MCF 10A (cell line): ENCODE measurements at regions not wholly inside any gene's neighbourhood (a gene's known extent, or its start where the extent isn't known, plus 50 kb on each side); places are given as distances from the start of the nearest gene placed in this dataset.

Source experiments
- BruUV-seq: library from RNA; stranded (reverse); fragments of 400-500 nt; replicated peaks from 2 replicates; lab custom pipeline; 2021; lab: Mats Ljungman, UMichigan
- CTCF ChIA-PET: fragments of 300-600 bp; sonication (Branson Sonifier 250); formaldehyde crosslinking; extraction: SDS; loops from one replicate; lab custom pipeline; 2021; ENCODE audit warnings: antibody characterized with exemption, inconsistent platforms; lab: Yijun Ruan, JAX
- POLR2A ChIA-PET: fragments of 300-600, 350-650 bp; sonication (Branson Sonifier 250); formaldehyde crosslinking; extraction: SDS; loops from one replicate; lab custom pipeline; 2020; ENCODE audit warnings: antibody characterized with exemption, inconsistent platforms; lab: Yijun Ruan, JAX
- DNase-seq: peaks from one replicate; pipeline ENCODE4 v3.0.0-alpha.2; 2018; ENCODE audit not compliant: unreplicated experiment
- H3K27ac Mint-ChIP-seq: one replicate; pipeline ENCODE4 v1.8.0; 2022; ENCODE audit warnings: mild to moderate bottlenecking, low read depth, mixed read lengths; ENCODE audit not compliant: unreplicated experiment
- H3K27me3 Mint-ChIP-seq: one replicate; pipeline ENCODE4 v1.8.0; 2022; ENCODE audit warnings: mixed read lengths; ENCODE audit not compliant: insufficient read depth, unreplicated experiment
- H3K36me3 Mint-ChIP-seq: one replicate; pipeline ENCODE4 v1.8.0; 2022; ENCODE audit warnings: mild to moderate bottlenecking, moderate library complexity, mixed read lengths; ENCODE audit not compliant: insufficient read depth, unreplicated experiment
- H3K4me1 Mint-ChIP-seq: one replicate; pipeline ENCODE4 v1.8.0; 2022; ENCODE audit warnings: mixed read lengths; ENCODE audit not compliant: insufficient read depth, unreplicated experiment
- H3K4me3 Mint-ChIP-seq: one replicate; pipeline ENCODE4 v1.8.0; 2022; ENCODE audit warnings: mild to moderate bottlenecking, moderate library complexity, mixed read lengths; ENCODE audit not compliant: unreplicated experiment
- H3K9me3 Mint-ChIP-seq: one replicate; pipeline ENCODE4 v1.8.0; 2022; ENCODE audit warnings: mixed read lengths; ENCODE audit not compliant: unreplicated experiment
- intact Hi-C: fragments of 100-400 bp; cut with micrococcal nuclease; formaldehyde crosslinking; loops from 2 replicates; pipeline ENCODE4 v1.14.1; 2022
- TF ChIP-seq, protein P1 (sequence below): fragments of 200-600 bp; IDR thresholded peaks from one replicate; pipeline ENCODE4 v1.8.0; 2022; ENCODE audit warnings: antibody characterized with exemption, mild to moderate bottlenecking; ENCODE audit not compliant: unreplicated experiment

DNA sequence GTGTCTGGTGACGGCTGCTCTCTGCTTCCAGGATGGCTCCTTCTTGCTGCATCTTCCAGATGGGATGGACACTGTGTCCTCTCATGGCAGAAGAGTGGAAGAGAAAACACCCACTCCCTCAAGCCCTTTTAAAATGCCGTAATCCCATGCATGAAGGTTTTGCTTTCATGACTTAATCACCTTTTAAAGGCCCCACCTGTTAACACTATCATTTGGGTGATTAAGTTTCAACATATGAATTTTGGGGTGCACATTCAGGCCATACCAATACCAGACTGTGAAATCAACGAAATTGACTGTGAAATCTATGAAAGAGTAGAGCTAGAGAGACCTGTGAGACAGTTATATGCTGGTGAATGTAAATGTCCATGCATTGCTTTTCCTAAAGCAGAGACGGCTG lies 374.3 kb upstream of the CHD6 start:
- H3K36me3 Mint-ChIP-seq: no peaks in the 10 kb centered on the region
- DNase-seq: no peak
- ChIA-PET CTCF (no interaction called here), POLR2A (no interaction called here)
- no peak overlapping the region for H3K4me3 Mint-ChIP-seq
- TF ChIP-seq, protein P1, sequence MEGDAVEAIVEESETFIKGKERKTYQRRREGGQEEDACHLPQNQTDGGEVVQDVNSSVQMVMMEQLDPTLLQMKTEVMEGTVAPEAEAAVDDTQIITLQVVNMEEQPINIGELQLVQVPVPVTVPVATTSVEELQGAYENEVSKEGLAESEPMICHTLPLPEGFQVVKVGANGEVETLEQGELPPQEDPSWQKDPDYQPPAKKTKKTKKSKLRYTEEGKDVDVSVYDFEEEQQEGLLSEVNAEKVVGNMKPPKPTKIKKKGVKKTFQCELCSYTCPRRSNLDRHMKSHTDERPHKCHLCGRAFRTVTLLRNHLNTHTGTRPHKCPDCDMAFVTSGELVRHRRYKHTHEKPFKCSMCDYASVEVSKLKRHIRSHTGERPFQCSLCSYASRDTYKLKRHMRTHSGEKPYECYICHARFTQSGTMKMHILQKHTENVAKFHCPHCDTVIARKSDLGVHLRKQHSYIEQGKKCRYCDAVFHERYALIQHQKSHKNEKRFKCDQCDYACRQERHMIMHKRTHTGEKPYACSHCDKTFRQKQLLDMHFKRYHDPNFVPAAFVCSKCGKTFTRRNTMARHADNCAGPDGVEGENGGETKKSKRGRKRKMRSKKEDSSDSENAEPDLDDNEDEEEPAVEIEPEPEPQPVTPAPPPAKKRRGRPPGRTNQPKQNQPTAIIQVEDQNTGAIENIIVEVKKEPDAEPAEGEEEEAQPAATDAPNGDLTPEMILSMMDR: no peak
- no peaks in the 10 kb centered on the region for H3K4me1 Mint-ChIP-seq
- intact Hi-C loops: no loop called here
- BruUV-seq: no TSS peak
- H3K27me3 Mint-ChIP-seq: no peaks in the 10 kb centered on the region
- peaks cover 36% of the 10 kb centered on the region for H3K9me3 Mint-ChIP-seq
- no peak overlapping the region for H3K27ac Mint-ChIP-seq

DNA sequence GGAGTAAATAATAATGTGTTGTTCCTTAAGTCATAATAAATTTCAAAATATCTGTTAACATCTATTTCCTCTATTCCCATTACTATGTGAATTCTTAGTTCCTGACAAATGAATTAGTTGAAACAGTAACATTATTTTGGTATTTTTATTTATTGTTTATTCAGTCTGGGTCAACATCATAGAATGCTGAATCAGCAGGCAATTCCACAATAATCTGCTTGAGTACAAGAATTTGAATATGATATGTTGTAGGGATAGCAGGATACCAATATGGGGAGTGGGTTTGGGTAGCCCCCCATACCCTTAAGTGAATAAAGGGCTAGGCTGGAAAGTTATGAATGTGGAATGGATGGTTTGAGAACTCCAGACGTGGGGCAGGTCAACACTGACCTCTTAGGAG lies 373.2 kb upstream of the CHD6 start:
- TF ChIP-seq, protein P1: no peak
- Mint-ChIP-seq H3K27ac (no peak overlapping the region), H3K4me1 (no peaks in the 10 kb centered on the region), H3K9me3 (peaks cover 33% of the 10 kb centered on the region), H3K4me3 (no peak overlapping the region), H3K27me3 (no peaks in the 10 kb centered on the region), H3K36me3 (no peaks in the 10 kb centered on the region)
- DNase-seq: no peak
- CTCF ChIA-PET: no interaction called here
- BruUV-seq: no TSS peak
- intact Hi-C loops: no loop called here
- POLR2A ChIA-PET: no interaction called here

DNA sequence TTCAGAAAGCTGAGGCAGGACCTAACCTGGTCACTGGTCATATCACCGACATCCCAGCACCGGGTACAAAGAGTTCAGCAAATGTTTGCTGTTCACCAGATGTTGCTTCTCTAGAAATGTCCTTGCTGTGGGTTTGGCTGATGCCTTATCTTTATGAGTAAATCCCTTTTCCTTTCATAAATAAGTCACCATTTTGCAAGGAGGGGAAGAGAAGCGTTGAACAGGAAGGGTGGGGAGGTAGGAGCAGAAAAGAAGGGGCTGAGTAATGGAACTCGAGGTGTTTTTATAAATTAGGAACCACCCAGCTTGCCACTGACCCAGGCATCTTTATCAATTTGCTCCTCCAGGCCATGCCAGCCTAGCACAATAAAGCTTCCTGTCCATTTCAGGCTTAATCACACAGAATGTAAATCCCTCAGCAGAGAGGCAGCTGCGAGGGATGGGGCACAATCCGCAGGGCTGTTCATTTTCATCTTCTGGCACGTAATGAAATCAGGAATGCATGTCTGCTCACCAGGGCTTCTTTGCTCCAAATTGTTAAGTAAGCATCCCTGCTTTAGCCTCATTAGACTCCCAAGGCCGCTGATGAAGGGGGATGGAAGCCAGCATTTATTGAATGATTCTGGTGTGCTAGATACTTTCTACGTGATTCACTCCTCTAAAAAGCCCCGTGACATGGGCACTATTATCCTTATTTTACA lies 371.9 kb upstream of the CHD6 start:
- no TSS peak for BruUV-seq
- Mint-ChIP-seq H3K27ac (no peak overlapping the region), H3K9me3 (peaks cover 20% of the 10 kb centered on the region), H3K36me3 (no peaks in the 10 kb centered on the region), H3K27me3 (no peaks in the 10 kb centered on the region), H3K4me3 (no peak overlapping the region), H3K4me1 (no peaks in the 10 kb centered on the region)
- DNase-seq: no peak
- intact Hi-C loops: no loop called here
- ChIA-PET CTCF (interaction anchor here (0.6 kb wide), 1 partner anchor 903 kb away, joined by 3 read pairs; no protein-coding TSS in a partner anchor), POLR2A (no interaction called here)
- TF ChIP-seq, protein P1: no peak

GRCh38 chr20:41989039-41989679 lies 371.0 kb upstream of the CHD6 start:
- no peak for DNase-seq
- Mint-ChIP-seq H3K27me3 (no peaks in the 10 kb centered on the region), H3K27ac (no peak overlapping the region), H3K4me3 (no peak overlapping the region), H3K4me1 (no peaks in the 10 kb centered on the region), H3K9me3 (peaks cover 17% of the 10 kb centered on the region), H3K36me3 (no peaks in the 10 kb centered on the region)
- TF ChIP-seq, protein P1: no peak
- no TSS peak for BruUV-seq
- ChIA-PET CTCF (interaction anchor here (0.6 kb wide), 1 partner anchor 114 kb away, joined by 3 read pairs; no protein-coding TSS in a partner anchor), POLR2A (no interaction called here)
- intact Hi-C loops: no loop called here
